ENCODE measurements at regions not wholly inside any gene's neighbourhood (a gene's known extent, or its start where the extent isn't known, plus 50 kb on each side); places are given as distances from the start of the nearest gene placed in this dataset.

GRCh38 chr2:156689939-156690338 is 253.8 kb downstream of the GPD2 start:
- TF ChIP-seq CTCF (IDR thresholded peaks at IDR 0.05) (no peak), ZFX (IDR thresholded peaks at IDR 0.05; ENCODE audit: borderline replicate concordance) (no peak)

Data from 22Rv1 (cell line).